ENCODE measurements at regions not wholly inside any gene's neighbourhood (a gene's known extent, or its start where the extent isn't known, plus 50 kb on each side); places are given as distances from the start of the nearest gene placed in this dataset.

DNA sequence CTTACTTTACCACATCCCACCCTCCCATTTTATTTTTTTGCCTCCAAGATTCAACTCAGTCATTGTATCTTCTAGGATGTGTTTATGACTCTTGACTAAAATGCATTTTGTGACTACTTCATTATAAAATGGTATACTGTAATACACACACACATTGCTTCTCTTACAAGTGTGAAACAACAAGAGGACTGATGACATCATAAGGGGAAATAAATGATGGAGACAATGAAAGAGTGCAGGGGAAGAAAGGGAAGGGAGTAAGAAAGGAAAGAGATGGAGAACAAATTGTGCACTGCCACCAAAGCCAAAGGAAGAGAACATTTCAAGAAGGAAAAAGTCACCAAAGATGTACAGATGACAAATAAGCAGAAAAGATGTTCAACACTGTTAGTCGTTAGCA, 102.6 kb downstream of the CD164 start:
- 89% methylated on average over 1 of the region's 1 CpG for WGBS (ENCODE audit: insufficient coverage, low coverage, low lambda C conversion rate, missing lambda C conversion rate)
- TF ChIP-seq, protein P1, sequence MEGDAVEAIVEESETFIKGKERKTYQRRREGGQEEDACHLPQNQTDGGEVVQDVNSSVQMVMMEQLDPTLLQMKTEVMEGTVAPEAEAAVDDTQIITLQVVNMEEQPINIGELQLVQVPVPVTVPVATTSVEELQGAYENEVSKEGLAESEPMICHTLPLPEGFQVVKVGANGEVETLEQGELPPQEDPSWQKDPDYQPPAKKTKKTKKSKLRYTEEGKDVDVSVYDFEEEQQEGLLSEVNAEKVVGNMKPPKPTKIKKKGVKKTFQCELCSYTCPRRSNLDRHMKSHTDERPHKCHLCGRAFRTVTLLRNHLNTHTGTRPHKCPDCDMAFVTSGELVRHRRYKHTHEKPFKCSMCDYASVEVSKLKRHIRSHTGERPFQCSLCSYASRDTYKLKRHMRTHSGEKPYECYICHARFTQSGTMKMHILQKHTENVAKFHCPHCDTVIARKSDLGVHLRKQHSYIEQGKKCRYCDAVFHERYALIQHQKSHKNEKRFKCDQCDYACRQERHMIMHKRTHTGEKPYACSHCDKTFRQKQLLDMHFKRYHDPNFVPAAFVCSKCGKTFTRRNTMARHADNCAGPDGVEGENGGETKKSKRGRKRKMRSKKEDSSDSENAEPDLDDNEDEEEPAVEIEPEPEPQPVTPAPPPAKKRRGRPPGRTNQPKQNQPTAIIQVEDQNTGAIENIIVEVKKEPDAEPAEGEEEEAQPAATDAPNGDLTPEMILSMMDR (IDR thresholded peaks at IDR 0.05) = no peak
- no peak for TF ChIP-seq POLR2A (IDR thresholded peaks at IDR 0.05)
- Histone ChIP-seq H3K9me3 (no peaks in the 10 kb centered on the region), H3K4me3 (no peak overlapping the region), H3K27ac (no peak overlapping the region), H3K4me1 (no peaks in the 10 kb centered on the region), H3K27me3 (no peaks in the 10 kb centered on the region), H3K36me3 (no peaks in the 10 kb centered on the region)
- DNase-seq = no peak
- intact Hi-C loops (cut with DNase I) = no loop called here
- no peak for ATAC-seq

DNA sequence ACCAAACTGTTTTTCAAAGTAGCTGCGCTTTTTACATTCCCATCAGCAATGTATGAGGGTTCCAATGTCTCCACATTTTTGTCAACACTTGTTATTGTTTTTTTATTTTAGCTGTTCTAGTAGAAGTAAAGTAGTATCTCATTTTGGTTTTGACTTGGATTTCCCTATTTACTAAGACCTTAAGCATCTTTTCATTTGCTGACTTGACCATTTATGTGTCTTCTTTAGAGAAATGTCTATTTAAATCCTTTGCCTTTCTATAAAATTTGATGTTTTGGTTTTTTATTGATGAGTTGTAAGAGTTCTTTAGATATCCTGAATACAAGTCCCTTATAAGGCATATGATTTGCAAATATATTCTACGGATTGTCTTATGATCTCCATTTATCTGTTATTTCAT, 110.6 kb downstream of the CD164 start:
- no peak for ATAC-seq
- H3K4me3 ChIP-seq = no peak overlapping the region
- no peaks in the 10 kb centered on the region for H3K4me1 ChIP-seq
- no peak for DNase-seq
- no peaks in the 10 kb centered on the region for H3K9me3 ChIP-seq
- no peaks in the 10 kb centered on the region for H3K36me3 ChIP-seq
- no peak overlapping the region for H3K27ac ChIP-seq
- no peak for TF ChIP-seq POLR2A (IDR thresholded peaks at IDR 0.05)
- TF ChIP-seq, protein P1 (IDR thresholded peaks at IDR 0.05) = no peak
- no peaks in the 10 kb centered on the region for H3K27me3 ChIP-seq
- intact Hi-C loops (cut with DNase I) = no loop called here
- 59% methylated on average over 2 of the region's 2 CpGs for WGBS (ENCODE audit: insufficient coverage, low coverage, low lambda C conversion rate, missing lambda C conversion rate)

DNA sequence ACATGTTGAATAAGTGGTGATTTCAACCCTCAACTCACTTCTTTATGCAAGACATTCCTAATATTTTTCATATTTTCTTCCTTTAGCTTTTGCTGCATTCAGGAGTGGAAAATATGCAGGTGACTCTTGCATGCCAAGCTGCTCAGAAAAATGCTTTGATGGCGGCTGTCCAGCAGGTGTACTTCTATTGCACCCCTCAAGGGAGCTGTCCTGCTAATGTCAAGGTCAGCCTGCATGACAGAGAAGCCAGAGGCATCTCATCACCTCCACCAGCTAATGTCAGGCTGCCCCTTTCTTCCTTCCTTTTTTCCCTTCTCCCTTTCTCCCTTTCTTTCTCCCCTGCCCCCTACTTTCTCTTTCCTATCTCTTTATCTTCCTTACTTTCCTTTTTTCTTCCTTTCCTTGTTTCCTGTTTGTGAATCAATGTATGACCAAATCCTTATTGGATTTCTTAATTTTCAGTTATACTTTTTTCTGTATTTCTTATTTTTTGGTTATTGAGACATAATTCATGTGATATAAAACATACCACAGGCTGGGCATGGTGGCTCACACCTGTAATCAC, 112.2 kb downstream of the CD164 start:
- no peak overlapping the region for H3K4me3 ChIP-seq
- H3K9me3 ChIP-seq = no peaks in the 10 kb centered on the region
- ATAC-seq (no peak), DNase-seq (no peak)
- no peaks in the 10 kb centered on the region for H3K4me1 ChIP-seq
- TF ChIP-seq, protein P1 (IDR thresholded peaks at IDR 0.05) = no peak
- TF ChIP-seq POLR2A (IDR thresholded peaks at IDR 0.05) = no peak
- no peak overlapping the region for H3K27ac ChIP-seq
- no peaks in the 10 kb centered on the region for H3K36me3 ChIP-seq
- intact Hi-C loops (cut with DNase I) = no loop called here
- 91% methylated on average over 1 of the region's 1 CpG for WGBS (ENCODE audit: insufficient coverage, low coverage, low lambda C conversion rate, missing lambda C conversion rate)
- no peaks in the 10 kb centered on the region for H3K27me3 ChIP-seq

DNA sequence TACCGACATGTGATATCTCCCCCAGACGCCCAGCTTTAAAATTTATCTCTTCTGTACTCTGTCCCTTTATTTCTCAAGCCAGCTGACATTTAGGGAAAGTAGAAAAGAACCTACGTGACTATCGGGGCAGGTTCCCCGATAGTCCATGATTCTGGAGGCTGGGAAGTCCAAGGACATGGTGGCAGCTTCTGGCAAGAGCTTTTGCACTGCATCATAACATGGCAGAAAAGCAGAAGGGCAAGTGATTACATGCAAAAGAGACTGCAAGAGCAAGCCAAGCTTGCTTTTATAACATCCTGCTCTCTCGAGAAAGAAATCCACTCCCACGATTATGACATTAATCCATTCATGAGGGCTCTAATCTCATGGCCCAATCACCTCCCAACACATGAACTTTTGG, 113.2 kb downstream of the CD164 start:
- H3K4me3 ChIP-seq = no peak overlapping the region
- 97% methylated on average over 5 of the region's 7 CpGs for WGBS (ENCODE audit: insufficient coverage, low coverage, low lambda C conversion rate, missing lambda C conversion rate)
- ATAC-seq = no peak

More for the DNA sequence above, 113.2 kb downstream of the CD164 start:
- no peak for DNase-seq
- Histone ChIP-seq H3K27me3 (no peaks in the 10 kb centered on the region), H3K4me1 (no peaks in the 10 kb centered on the region), H3K36me3 (no peaks in the 10 kb centered on the region), H3K27ac (no peak overlapping the region), H3K9me3 (no peaks in the 10 kb centered on the region)
- intact Hi-C loops (cut with DNase I) = no loop called here
- TF ChIP-seq, protein P1 (IDR thresholded peaks at IDR 0.05) = no peak
- no peak for TF ChIP-seq POLR2A (IDR thresholded peaks at IDR 0.05)
